ENCODE measurements at regions not wholly inside any gene's neighbourhood (a gene's known extent, or its start where the extent isn't known, plus 50 kb on each side); places are given as distances from the start of the nearest gene placed in this dataset.
"Not testable (repeated sequence)": the region's sequence is repeated elsewhere in the genome, so short reads cannot be mapped to it uniquely, and the experiment has no call there.

DNA sequence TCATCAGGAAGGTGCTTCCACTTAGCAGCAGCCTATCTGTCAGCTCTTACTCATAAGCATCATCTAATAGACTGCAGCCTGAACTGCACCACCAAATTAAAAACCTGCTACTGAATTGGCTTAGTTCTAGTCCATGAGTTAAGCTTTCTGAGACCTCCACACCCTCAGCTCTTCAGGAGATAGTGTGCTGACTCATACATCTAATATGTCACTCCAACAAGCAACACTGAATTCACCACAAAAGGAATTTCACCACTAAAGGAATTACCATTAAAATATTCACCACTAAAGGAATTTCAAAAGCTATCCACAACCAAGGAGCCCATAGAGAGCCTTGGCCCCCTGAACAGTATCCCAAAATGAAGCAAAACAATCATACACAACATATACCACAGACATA lies 418.5 kb upstream of the RORB start:
- peaks cover 6% of the 10 kb centered on the region for H3K9me3 ChIP-seq (ENCODE audit: control insufficient read depth, insufficient read depth, low read length)
- CTCF ChIA-PET, result no interaction called here
- no peaks in the 10 kb centered on the region for H3K27me3 ChIP-seq (ENCODE audit: control insufficient read depth, insufficient read depth, low read length)
- no peaks in the 10 kb centered on the region for H3K9me1 ChIP-seq (ENCODE audit: insufficient read depth, low read length)
- no TSS peak for BruUV-seq (replicated peaks)
- no peak overlapping the region for H3K14ac ChIP-seq (replicated peaks; ENCODE audit: low read depth, low read length)
- H3K4me2 ChIP-seq (ENCODE audit: low read depth, low read length), result no peak overlapping the region
- no peak overlapping the region for H2AK9ac ChIP-seq (replicated peaks; ENCODE audit: low read depth, low read length, poor library complexity)
- H4K5ac ChIP-seq (ENCODE audit: low read depth, low read length), result no peak overlapping the region
- intact Hi-C loops (cut with micrococcal nuclease) (no loop called here), dilution Hi-C loops (cut with HindIII; ENCODE audit: low sequenced_read_pairs, unreplicated experiment) (no loop called here), in situ Hi-C loops (cut with MboI; ENCODE audit: low sequenced_read_pairs) (no loop called here)
- no peaks in the 10 kb centered on the region for H3K4me1 ChIP-seq (ENCODE audit: control insufficient read depth, insufficient read depth, low read length)
- H3K56ac ChIP-seq (ENCODE audit: extremely low read depth, insufficient read depth, low read length), result no peak overlapping the region
- POLR2A ChIA-PET (ENCODE audit: unreplicated experiment), result no interaction called here
- no peak overlapping the region for H3K27ac ChIP-seq (ENCODE audit: insufficient read depth, low read length)
- no peak overlapping the region for H3K4me3 ChIP-seq (ENCODE audit: insufficient read depth, low read depth, low read length)
- H2BK20ac ChIP-seq (ENCODE audit: low read depth, low read length), result no peak overlapping the region
- ATAC-seq (ENCODE audit: low read depth) (no peak), DNase-seq (no peak)
- no peak overlapping the region for H2BK15ac ChIP-seq (ENCODE audit: low read depth, low read length)
- no peaks in the 10 kb centered on the region for H3K79me1 ChIP-seq (ENCODE audit: low read depth in 1 of 2, low read length in 2 of 2)
- H3K23ac ChIP-seq (ENCODE audit: low read depth, low read length), result no peak overlapping the region
- H4K91ac ChIP-seq (ENCODE audit: insufficient read depth, low read depth, low read length), result no peak overlapping the region
- no peak overlapping the region for H3K18ac ChIP-seq (ENCODE audit: low read depth, low read length)
- no peak overlapping the region for H2BK5ac ChIP-seq (ENCODE audit: low read depth, low read length, poor library complexity, severe bottlenecking)
- H3K4ac ChIP-seq (ENCODE audit: low read depth, low read length), result no peak overlapping the region
- no peaks in the 10 kb centered on the region for H4K20me1 ChIP-seq (ENCODE audit: insufficient read depth, low read length)
- no peaks in the 10 kb centered on the region for H3K36me3 ChIP-seq (ENCODE audit: control insufficient read depth, insufficient read depth, low read length)
- H4K8ac ChIP-seq (ENCODE audit: low read depth in 2 of 2, low read length in 2 of 2), result no peak overlapping the region
- H3K9ac ChIP-seq (ENCODE audit: low read depth, low read length), result no peak overlapping the region
- no peak overlapping the region for H2BK120ac ChIP-seq (ENCODE audit: low read depth, low read length)
- no peak overlapping the region for H2AFZ ChIP-seq (replicated peaks; ENCODE audit: low read length, poor library complexity)
- no peak overlapping the region for H2AK5ac ChIP-seq (ENCODE audit: low read depth, low read length)
- TF ChIP-seq SMC3 (IDR thresholded peaks at IDR 0.05; ENCODE audit: low read depth, low read length) (no peak), MAFK (IDR thresholded peaks at IDR 0.05; ENCODE audit: low read depth, low read length) (no peak), MAZ (IDR thresholded peaks at IDR 0.05; ENCODE audit: borderline replicate concordance, low read depth, low read length) (no peak), RAD21 (IDR thresholded peaks at IDR 0.05; ENCODE audit: low read length) (no peak), POLR2A (IDR thresholded peaks at IDR 0.05; ENCODE audit: low read depth, low read length) (no peak), RFX5 (IDR thresholded peaks at IDR 0.05; ENCODE audit: low read depth, low read length) (no peak), BHLHE40 (IDR thresholded peaks at IDR 0.05; ENCODE audit: low read depth, low read length) (no peak)

DNA sequence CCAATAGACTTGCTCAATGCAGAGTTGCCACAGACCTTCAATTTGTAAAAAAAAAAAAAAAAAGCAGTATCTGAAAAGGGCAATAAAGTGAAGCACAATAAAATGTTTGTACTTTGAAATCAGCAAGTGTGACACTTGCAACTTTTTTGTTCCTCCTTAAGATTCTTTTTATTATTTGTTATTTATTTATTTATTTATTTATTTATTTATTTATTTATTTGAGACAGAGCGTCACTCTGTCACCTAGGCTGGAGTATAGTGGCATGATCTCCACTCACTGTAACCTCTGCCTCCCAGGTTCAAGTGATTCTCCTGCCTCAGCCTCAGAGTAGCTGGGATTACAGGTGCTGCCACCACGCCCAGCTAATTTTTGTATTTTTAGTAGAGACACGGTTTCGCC lies 416.5 kb upstream of the RORB start:
- H2AK9ac ChIP-seq (replicated peaks; ENCODE audit: low read depth, low read length, poor library complexity); H3K36me3 ChIP-seq (ENCODE audit: control insufficient read depth, insufficient read depth, low read length); H3K9ac ChIP-seq (ENCODE audit: low read depth, low read length); H3K14ac ChIP-seq (replicated peaks; ENCODE audit: low read depth, low read length); H4K91ac ChIP-seq (ENCODE audit: insufficient read depth, low read depth, low read length); BruUV-seq (replicated peaks); H3K4me3 ChIP-seq (ENCODE audit: insufficient read depth, low read depth, low read length); H4K8ac ChIP-seq (ENCODE audit: low read depth in 2 of 2, low read length in 2 of 2); H2BK5ac ChIP-seq (ENCODE audit: low read depth, low read length, poor library complexity, severe bottlenecking); intact Hi-C loops (cut with micrococcal nuclease); H3K27ac ChIP-seq (ENCODE audit: insufficient read depth, low read length); dilution Hi-C loops (cut with HindIII; ENCODE audit: low sequenced_read_pairs, unreplicated experiment); H3K9me3 ChIP-seq (ENCODE audit: control insufficient read depth, insufficient read depth, low read length); H3K56ac ChIP-seq (ENCODE audit: extremely low read depth, insufficient read depth, low read length); DNase-seq; H3K9me1 ChIP-seq (ENCODE audit: insufficient read depth, low read length); H4K5ac ChIP-seq (ENCODE audit: low read depth, low read length); H3K79me1 ChIP-seq (ENCODE audit: low read depth in 1 of 2, low read length in 2 of 2); H2AK5ac ChIP-seq (ENCODE audit: low read depth, low read length); H2BK15ac ChIP-seq (ENCODE audit: low read depth, low read length); H2BK120ac ChIP-seq (ENCODE audit: low read depth, low read length); POLR2A ChIA-PET (ENCODE audit: unreplicated experiment); CTCF ChIA-PET; ATAC-seq (ENCODE audit: low read depth); H3K4me2 ChIP-seq (ENCODE audit: low read depth, low read length); H2AFZ ChIP-seq (replicated peaks; ENCODE audit: low read length, poor library complexity); H3K4me1 ChIP-seq (ENCODE audit: control insufficient read depth, insufficient read depth, low read length); H3K4ac ChIP-seq (ENCODE audit: low read depth, low read length); H2BK20ac ChIP-seq (ENCODE audit: low read depth, low read length); H3K23ac ChIP-seq (ENCODE audit: low read depth, low read length); H4K20me1 ChIP-seq (ENCODE audit: insufficient read depth, low read length); H3K27me3 ChIP-seq (ENCODE audit: control insufficient read depth, insufficient read depth, low read length); H3K18ac ChIP-seq (ENCODE audit: low read depth, low read length); in situ Hi-C loops (cut with MboI; ENCODE audit: low sequenced_read_pairs): not testable (repeated sequence)
- 80% methylated on average over 1 of the region's 4 CpGs; no CpG with 5 or more reads in 1 of the 2 experiments for WGBS, 2 experiments (ENCODE audit: extremely low coverage in 2 of 2, insufficient read length in 1 of 2)

Data from IMR-90 (cell line).